HepG2 (cell line): ENCODE measurements at regions not wholly inside any gene's neighbourhood (a gene's known extent, or its start where the extent isn't known, plus 50 kb on each side); places are given as distances from the start of the nearest gene placed in this dataset.
A peak's percentile ranks its signal among the peaks of the same experiment; 100 is the strongest.

Source experiments
- CENPT ChIP-seq: sonication (generic); formaldehyde crosslinking; IDR thresholded peaks from 2 replicates; pipeline ENCODE4 v1.8.0; 2022; ENCODE audit warnings: low read depth, mild to moderate bottlenecking, moderate library complexity, missing genetic modification reagents
- DPF2 ChIP-seq: sonication (generic); formaldehyde crosslinking; IDR thresholded peaks from 2 replicates; pipeline ENCODE4 v1.4.0; 2020; ENCODE audit warnings: mild to moderate bottlenecking, low read depth, missing genetic modification reagents, borderline replicate concordance
- E2F5 ChIP-seq: sonication (generic); formaldehyde crosslinking; conservative IDR thresholded peaks from 2 replicates; pipeline ENCODE4 v1.4.0; 2020; ENCODE audit warnings: missing genetic modification reagents
- GABPB1 ChIP-seq: IDR thresholded peaks from 2 replicates; pipeline ENCODE4 v1.6.1; 2016; ENCODE audit warnings: mild to moderate bottlenecking, missing genetic modification reagents, moderate library complexity, missing compliant biosample characterization
- GATAD1 ChIP-seq: IDR thresholded peaks from 2 replicates; pipeline ENCODE4 v1.6.1; 2016; ENCODE audit warnings: missing genetic modification reagents, missing compliant biosample characterization
- KAT2B ChIP-seq: fragments of 150-350 bp; IDR thresholded peaks from 2 replicates; pipeline ENCODE4 v1.6.1; 2014; ENCODE audit warnings: low read depth, low read length, borderline replicate concordance
- MAX ChIP-seq: IDR thresholded peaks from 2 replicates; pipeline ENCODE4 v1.6.1; 2012; ENCODE audit warnings: inconsistent platforms
- SETDB1 ChIP-seq: sonication (generic); formaldehyde crosslinking; IDR thresholded peaks from 2 replicates; pipeline ENCODE4 v1.5.1; 2020; ENCODE audit warnings: missing genetic modification reagents, mild to moderate bottlenecking, borderline replicate concordance
- SIX4 ChIP-seq: sonication (generic); formaldehyde crosslinking; IDR thresholded peaks from 2 replicates; pipeline ENCODE4 v1.4.0; 2020; ENCODE audit warnings: missing genetic modification reagents
- TRIM24 ChIP-seq: sonication (generic); formaldehyde crosslinking; IDR thresholded peaks from 2 replicates; pipeline ENCODE4 v1.8.0; 2022; ENCODE audit warnings: mild to moderate bottlenecking, missing genetic modification reagents
- U2AF2 ChIP-seq: fragments of 200-400 bp; formaldehyde crosslinking; IDR thresholded peaks from 2 replicates; pipeline ENCODE4 v1.6.1; 2017; ENCODE audit warnings: low read depth, mild to moderate bottlenecking, low read length
- ZFP90 ChIP-seq: sonication (generic); formaldehyde crosslinking; IDR thresholded peaks from 2 replicates; pipeline ENCODE4 v1.8.0; 2022; ENCODE audit warnings: missing genetic modification reagents, mild to moderate bottlenecking, inconsistent platforms, borderline replicate concordance
- ZNF251 ChIP-seq: sonication (generic); formaldehyde crosslinking; IDR thresholded peaks from 2 replicates; pipeline ENCODE4 v1.9.0; 2021; ENCODE audit warnings: mild to moderate bottlenecking, missing genetic modification reagents
- ZNF260 ChIP-seq: sonication (generic); formaldehyde crosslinking; IDR thresholded peaks from 2 replicates; pipeline ENCODE4 v1.4.0; 2020; ENCODE audit warnings: missing genetic modification reagents, low read depth, mild to moderate bottlenecking, borderline replicate concordance
- ZNF335 ChIP-seq: sonication (generic); formaldehyde crosslinking; IDR thresholded peaks from 2 replicates; pipeline ENCODE4 v1.4.0; 2020; ENCODE audit warnings: missing genetic modification reagents
- ZNF337 ChIP-seq: sonication (generic); formaldehyde crosslinking; IDR thresholded peaks from 2 replicates; pipeline ENCODE4 v1.5.1; 2020; ENCODE audit warnings: missing genetic modification reagents, low read depth, mild to moderate bottlenecking, borderline replicate concordance
- ZNF496 ChIP-seq: sonication (generic); formaldehyde crosslinking; IDR thresholded peaks from 2 replicates; pipeline ENCODE4 v1.8.1; 2023; ENCODE audit warnings: mild to moderate bottlenecking, moderate library complexity, missing genetic modification reagents; ENCODE audit not compliant: insufficient replicate concordance
- ZNF543 ChIP-seq: sonication (generic); formaldehyde crosslinking; IDR thresholded peaks from 2 replicates; pipeline ENCODE4 v1.4.0; 2020; ENCODE audit warnings: mild to moderate bottlenecking, missing genetic modification reagents
- ZNF557 ChIP-seq: sonication (generic); formaldehyde crosslinking; IDR thresholded peaks from 2 replicates; pipeline ENCODE4 v1.4.0; 2020; ENCODE audit warnings: missing genetic modification reagents
- ZNF607 ChIP-seq: sonication (generic); formaldehyde crosslinking; IDR thresholded peaks from 2 replicates; pipeline ENCODE4 v1.5.1; 2020; ENCODE audit warnings: missing genetic modification reagents, mild to moderate bottlenecking, borderline replicate concordance
- ZNF619 ChIP-seq: sonication (generic); formaldehyde crosslinking; IDR thresholded peaks from 2 replicates; pipeline ENCODE4 v1.4.0; 2020; ENCODE audit warnings: mild to moderate bottlenecking, missing genetic modification reagents
- ZNF660 ChIP-seq: sonication (generic); formaldehyde crosslinking; IDR thresholded peaks from 2 replicates; pipeline ENCODE4 v1.5.1; 2020; ENCODE audit warnings: mild to moderate bottlenecking, low read depth, missing genetic modification reagents, borderline replicate concordance
- ZNF772 ChIP-seq: sonication (generic); formaldehyde crosslinking; IDR thresholded peaks from 2 replicates; pipeline ENCODE4 v1.5.0; 2020; ENCODE audit warnings: mild to moderate bottlenecking, missing genetic modification reagents
- ZSCAN30 ChIP-seq: sonication (generic); formaldehyde crosslinking; IDR thresholded peaks from 2 replicates; pipeline ENCODE4 v1.5.0; 2020; ENCODE audit warnings: mild to moderate bottlenecking, missing genetic modification reagents
- TF ChIP-seq, protein P1 (sequence below): sonication (generic); formaldehyde crosslinking; IDR thresholded peaks from 2 replicates; pipeline ENCODE4 v1.4.0; 2020; ENCODE audit warnings: missing genetic modification reagents

GRCh38 chr20:50242863-50243609 is 52.4 kb downstream of the CEBPB start (continued):
- no peak for TF ChIP-seq ZNF260
- TF ChIP-seq TRIM24 (CRISPR knock-in tag): no peak; the same call in 1 of the 2 replicates
- TF ChIP-seq GABPB1 (CRISPR knock-in tag): peak; percentile 82
- TF ChIP-seq U2AF2: no peak
- 0 out of 2 replicates have a peak, but pooled peaks have one; percentile 53 for TF ChIP-seq ZNF335
- no peak; the same call in 1 of the 2 replicates for TF ChIP-seq ZNF660 (CRISPR knock-in tag)
- TF ChIP-seq ZNF607: no peak
- TF ChIP-seq ZNF251: peak; percentile 45; the same call in 1 of the 2 replicates
- peak; percentile 95 for TF ChIP-seq MAX
- peak; percentile 77; the same call in 1 of the 2 replicates for TF ChIP-seq ZNF543
- peak; percentile 96 for TF ChIP-seq ZFP90 (CRISPR knock-in tag)
- peak; percentile 79; the same call in 1 of the 2 replicates for TF ChIP-seq DPF2 (CRISPR knock-in tag)
- TF ChIP-seq KAT2B: no peak
- TF ChIP-seq ZNF619 (CRISPR knock-in tag): no peak; the same call in 1 of the 2 replicates
- no peak for TF ChIP-seq ZNF557 (CRISPR knock-in tag)
- TF ChIP-seq ZNF496: no peak
- TF ChIP-seq E2F5 (CRISPR knock-in tag): peak; percentile 57; the same call in 1 of the 2 replicates
- TF ChIP-seq ZSCAN30 (CRISPR knock-in tag): no peak
- TF ChIP-seq GATAD1: peak; percentile 51
- TF ChIP-seq SETDB1 (CRISPR knock-in tag): no peak
- TF ChIP-seq, protein P1, sequence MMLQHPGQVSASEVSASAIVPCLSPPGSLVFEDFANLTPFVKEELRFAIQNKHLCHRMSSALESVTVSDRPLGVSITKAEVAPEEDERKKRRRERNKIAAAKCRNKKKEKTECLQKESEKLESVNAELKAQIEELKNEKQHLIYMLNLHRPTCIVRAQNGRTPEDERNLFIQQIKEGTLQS (CRISPR knock-in tag): peak; percentile 41; the same call in 1 of the 2 replicates
- peak; percentile 89 for TF ChIP-seq ZNF772 (CRISPR knock-in tag)
- peak; percentile 76; the same call in 1 of the 2 replicates for TF ChIP-seq CENPT (CRISPR knock-in tag)
- TF ChIP-seq ZNF337 (CRISPR knock-in tag): no peak; the same call in 1 of the 2 replicates
- TF ChIP-seq SIX4 (CRISPR knock-in tag): no peak; the same call in 1 of the 2 replicates
